ENCODE measurements at regions not wholly inside any gene's neighbourhood (a gene's known extent, or its start where the extent isn't known, plus 50 kb on each side); places are given as distances from the start of the nearest gene placed in this dataset.
"Not testable (repeated sequence)": the region's sequence is repeated elsewhere in the genome, so short reads cannot be mapped to it uniquely, and the experiment has no call there.

- no peak for DNase-seq (ENCODE audit: low read depth)
These were observed 127.1 kb upstream of the POC5 start for GRCh38 chr5:75844301-75844700.

GRCh38 chr5:75843319-75843718 is 126.1 kb upstream of the POC5 start:
- no peak for DNase-seq (ENCODE audit: low read depth)

GRCh38 chr5:75839547-75839946 is 122.3 kb upstream of the POC5 start:
- no peak for DNase-seq (ENCODE audit: low read depth)

- DNase-seq (ENCODE audit: low read depth), result no peak
These were observed 120.1 kb upstream of the POC5 start for GRCh38 chr5:75837258-75837841.

- DNase-seq (ENCODE audit: low read depth), result no peak
These were observed 114.3 kb upstream of the POC5 start for GRCh38 chr5:75831561-75831960.

GRCh38 chr5:75828029-75828428 is 110.8 kb upstream of the POC5 start:
- DNase-seq (ENCODE audit: low read depth), result no peak

GRCh38 chr5:75824323-75824722 is 107.1 kb upstream of the POC5 start:
- DNase-seq (ENCODE audit: low read depth), result no peak

GRCh38 chr5:75823811-75824210 is 106.6 kb upstream of the POC5 start:
- DNase-seq (ENCODE audit: low read depth), result no peak

- no peak for DNase-seq (ENCODE audit: low read depth)
These were observed 101.4 kb upstream of the POC5 start for GRCh38 chr5:75818661-75819060.

GRCh38 chr5:75799695-75800094 is 82.5 kb upstream of the POC5 start:
- DNase-seq (ENCODE audit: low read depth), result not testable (repeated sequence)

GRCh38 chr5:75769338-75769737 is 52.1 kb upstream of the POC5 start:
- not testable (repeated sequence) for DNase-seq (ENCODE audit: low read depth)

All from RPMI7951 (cell line).